GM23248 (cell line): ENCODE measurements at regions not wholly inside any gene's neighbourhood (a gene's known extent, or its start where the extent isn't known, plus 50 kb on each side); places are given as distances from the start of the nearest gene placed in this dataset.

Source experiments
- EZH2 ChIP-seq: fragments of 200-600 bp; sonication (generic); IDR thresholded peaks from 2 replicates; pipeline ENCODE4 v1.6.1; 2018; ENCODE audit warnings: antibody characterized with exemption, mild to moderate bottlenecking; ENCODE audit not compliant: insufficient read depth, poor library complexity, severe bottlenecking
- EZH2phosphoT487 ChIP-seq: fragments of 200-600 bp; sonication (generic); IDR thresholded peaks from 2 replicates; pipeline ENCODE4 v1.6.1; 2018; ENCODE audit warnings: antibody characterized with exemption, moderate library complexity, mild to moderate bottlenecking, low read depth; ENCODE audit not compliant: insufficient read depth

DNA sequence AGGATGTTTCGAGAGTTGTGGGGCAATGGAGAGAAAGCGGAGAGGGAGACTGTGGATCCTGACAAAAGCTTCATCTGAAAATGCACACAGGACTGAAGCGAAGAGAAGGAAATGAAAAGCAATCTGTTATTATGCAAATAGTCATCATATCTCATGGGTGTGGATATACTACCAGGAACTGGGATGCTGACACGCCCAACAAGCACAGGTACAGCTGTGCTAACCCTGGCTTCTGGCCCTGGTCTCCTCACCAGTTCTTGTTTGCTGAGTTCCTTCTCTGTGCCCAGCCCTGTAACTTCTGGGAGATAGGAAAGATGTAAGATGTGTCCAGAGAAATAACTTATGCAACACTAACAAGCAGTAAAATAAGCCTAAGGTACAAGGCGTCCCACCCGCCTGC, 358.8 kb downstream of the CMPK2 start:
- TF ChIP-seq EZH2phosphoT487 (no peak), EZH2 (no peak)
